Muscle of arm (tissue), 1 donor: ENCODE measurements at regions not wholly inside any gene's neighbourhood (a gene's known extent, or its start where the extent isn't known, plus 50 kb on each side); places are given as distances from the start of the nearest gene placed in this dataset.
"Not testable (repeated sequence)": the region's sequence is repeated elsewhere in the genome, so short reads cannot be mapped to it uniquely, and the experiment has no call there.

Source experiments
- DNase-seq: peaks from one replicate; pipeline ENCODE4 v3.0.0-alpha.2; 2013

- no peak for DNase-seq
Observed at GRCh38 chr6:67541586-67541985, 1093.5 kb upstream of the ADGRB3 start.

- no peak for DNase-seq
Observed at GRCh38 chr6:67538032-67538431, 1097.0 kb upstream of the ADGRB3 start.

- DNase-seq: no peak
Observed at GRCh38 chr6:67535946-67536345, 1099.1 kb upstream of the ADGRB3 start.

- no peak for DNase-seq
Observed at GRCh38 chr6:67506352-67506751, 1128.7 kb upstream of the ADGRB3 start.

GRCh38 chr6:67501755-67502154 lies 1133.3 kb upstream of the ADGRB3 start:
- no peak for DNase-seq

- DNase-seq: no peak
Observed at GRCh38 chr6:67497749-67498148, 1137.3 kb upstream of the ADGRB3 start.

- DNase-seq: no peak
Observed at GRCh38 chr6:67496191-67496590, 1138.9 kb upstream of the ADGRB3 start.

GRCh38 chr6:67493682-67494081 lies 1141.4 kb upstream of the ADGRB3 start:
- DNase-seq: no peak

- DNase-seq: no peak
Observed at GRCh38 chr6:67475700-67476099, 1159.4 kb upstream of the ADGRB3 start.

- DNase-seq: no peak
Observed at GRCh38 chr6:67467341-67467740, 1167.7 kb upstream of the ADGRB3 start.

- not testable (repeated sequence) for DNase-seq
Observed at GRCh38 chr6:67462725-67463124, 1172.4 kb upstream of the ADGRB3 start.

GRCh38 chr6:67459556-67459955 lies 1175.5 kb upstream of the ADGRB3 start:
- no peak for DNase-seq

GRCh38 chr6:67458265-67458664 lies 1176.8 kb upstream of the ADGRB3 start:
- DNase-seq: no peak

- DNase-seq: no peak
Observed at GRCh38 chr6:67451874-67452273, 1183.2 kb upstream of the ADGRB3 start.

GRCh38 chr6:67450641-67451040 lies 1184.4 kb upstream of the ADGRB3 start:
- no peak for DNase-seq

- no peak for DNase-seq
Observed at GRCh38 chr6:67449602-67450001, 1185.5 kb upstream of the ADGRB3 start.

GRCh38 chr6:67433124-67433523 lies 1202.0 kb upstream of the ADGRB3 start:
- no peak for DNase-seq

GRCh38 chr6:67431076-67431475 lies 1204.0 kb upstream of the ADGRB3 start:
- no peak for DNase-seq

GRCh38 chr6:67426686-67427085 lies 1208.4 kb upstream of the ADGRB3 start:
- DNase-seq: not testable (repeated sequence)

GRCh38 chr6:67412035-67412434 lies 1223.0 kb upstream of the ADGRB3 start:
- DNase-seq: no peak

GRCh38 chr6:67411036-67411435 lies 1224.0 kb upstream of the ADGRB3 start:
- DNase-seq: no peak

GRCh38 chr6:67394254-67394653 lies 1240.8 kb upstream of the ADGRB3 start:
- DNase-seq: no peak

GRCh38 chr6:67393356-67393755 lies 1241.7 kb upstream of the ADGRB3 start:
- no peak for DNase-seq

- no peak for DNase-seq
Observed at GRCh38 chr6:67391955-67392354, 1243.1 kb upstream of the ADGRB3 start.

GRCh38 chr6:67369679-67370078 lies 1265.4 kb upstream of the ADGRB3 start:
- DNase-seq: no peak
